HG02884 (cell line): ENCODE measurements at regions not wholly inside any gene's neighbourhood (a gene's known extent, or its start where the extent isn't known, plus 50 kb on each side); places are given as distances from the start of the nearest gene placed in this dataset.
"Not testable (repeated sequence)": the region's sequence is repeated elsewhere in the genome, so short reads cannot be mapped to it uniquely, and the experiment has no call there.

Experiments used
- ATAC-seq: cut with Tn5 transposase; IDR thresholded peaks from one replicate; pipeline ENCODE4 v1.9.1; 2021; ENCODE audit warnings: mild to moderate bottlenecking, moderate library complexity; ENCODE audit not compliant: unreplicated experiment

GRCh38 chr2:67771380-67771779 is 291.4 kb downstream of the C1D start:
- no peak for ATAC-seq

GRCh38 chr2:67772216-67773170 is 290.3 kb downstream of the C1D start:
- no peak for ATAC-seq

GRCh38 chr2:67773851-67774250 is 289.0 kb downstream of the C1D start:
- no peak for ATAC-seq

- ATAC-seq, result no peak
Observed at GRCh38 chr2:67776276-67776675, 286.5 kb downstream of the C1D start.

- ATAC-seq, result no peak
Observed at GRCh38 chr2:67777010-67777409, 285.8 kb downstream of the C1D start.

GRCh38 chr2:67777836-67778429 is 284.9 kb downstream of the C1D start:
- ATAC-seq, result no peak

- not testable (repeated sequence) for ATAC-seq
Observed at GRCh38 chr2:67780841-67781240, 282.0 kb downstream of the C1D start.

- ATAC-seq, result no peak
Observed at GRCh38 chr2:67782443-67782842, 280.4 kb downstream of the C1D start.

- ATAC-seq, result no peak
Observed at GRCh38 chr2:67783026-67783425, 279.8 kb downstream of the C1D start.

- no peak for ATAC-seq
Observed at GRCh38 chr2:67790622-67791021, 272.2 kb downstream of the C1D start.

- ATAC-seq, result no peak
Observed at GRCh38 chr2:67792191-67792590, 270.6 kb downstream of the C1D start.

GRCh38 chr2:67792681-67793091 is 270.1 kb downstream of the C1D start:
- no peak for ATAC-seq

- ATAC-seq, result no peak
Observed at GRCh38 chr2:67797801-67798540, 264.8 kb downstream of the C1D start.

GRCh38 chr2:67798541-67799160 is 264.2 kb downstream of the C1D start:
- no peak for ATAC-seq

- no peak for ATAC-seq
Observed at GRCh38 chr2:67799886-67800285, 262.9 kb downstream of the C1D start.

GRCh38 chr2:67802291-67802690 is 260.5 kb downstream of the C1D start:
- no peak for ATAC-seq

- no peak for ATAC-seq
Observed at GRCh38 chr2:67802824-67803223, 260.0 kb downstream of the C1D start.

GRCh38 chr2:67806816-67807215 is 256.0 kb downstream of the C1D start:
- ATAC-seq, result no peak

- ATAC-seq, result no peak
Observed at GRCh38 chr2:67808112-67808511, 254.7 kb downstream of the C1D start.

GRCh38 chr2:67812682-67813081 is 250.1 kb downstream of the C1D start:
- no peak for ATAC-seq

- no peak for ATAC-seq
Observed at GRCh38 chr2:67823726-67824125, 239.1 kb downstream of the C1D start.
